ENCODE measurements at regions not wholly inside any gene's neighbourhood (a gene's known extent, or its start where the extent isn't known, plus 50 kb on each side); places are given as distances from the start of the nearest gene placed in this dataset.

DNA sequence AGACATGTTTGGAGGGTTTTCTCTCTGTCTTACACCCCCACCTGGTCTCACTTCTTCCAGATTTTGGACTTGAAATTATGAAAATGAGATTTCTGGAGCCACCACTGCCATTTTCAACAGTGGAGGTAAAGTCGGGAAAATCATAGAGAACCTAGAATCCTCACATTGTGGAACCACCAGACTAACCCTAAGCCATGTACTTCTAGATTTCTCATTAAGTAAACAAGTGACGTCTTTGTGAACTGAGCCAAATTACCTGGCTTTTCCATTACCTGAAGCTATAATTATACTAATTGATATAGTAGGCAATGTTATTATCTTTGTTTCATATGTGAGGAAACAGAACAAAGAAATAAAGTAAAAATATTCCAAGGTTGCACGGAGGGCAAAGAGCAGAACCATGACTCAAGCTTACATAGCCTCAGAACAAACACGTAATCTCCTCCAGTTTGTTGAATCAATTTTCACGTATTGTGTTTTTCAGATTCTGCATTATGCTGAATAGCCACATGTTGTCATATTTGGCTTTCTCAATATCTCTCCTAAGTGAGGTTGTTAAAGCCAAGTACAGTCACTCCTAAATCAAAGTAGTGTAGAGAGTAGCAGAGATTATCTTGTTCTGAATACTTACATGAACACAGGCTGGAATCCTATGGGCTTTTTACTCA lies 101.3 kb upstream of the CMC1 start (continued):
- TF ChIP-seq, protein P1, sequence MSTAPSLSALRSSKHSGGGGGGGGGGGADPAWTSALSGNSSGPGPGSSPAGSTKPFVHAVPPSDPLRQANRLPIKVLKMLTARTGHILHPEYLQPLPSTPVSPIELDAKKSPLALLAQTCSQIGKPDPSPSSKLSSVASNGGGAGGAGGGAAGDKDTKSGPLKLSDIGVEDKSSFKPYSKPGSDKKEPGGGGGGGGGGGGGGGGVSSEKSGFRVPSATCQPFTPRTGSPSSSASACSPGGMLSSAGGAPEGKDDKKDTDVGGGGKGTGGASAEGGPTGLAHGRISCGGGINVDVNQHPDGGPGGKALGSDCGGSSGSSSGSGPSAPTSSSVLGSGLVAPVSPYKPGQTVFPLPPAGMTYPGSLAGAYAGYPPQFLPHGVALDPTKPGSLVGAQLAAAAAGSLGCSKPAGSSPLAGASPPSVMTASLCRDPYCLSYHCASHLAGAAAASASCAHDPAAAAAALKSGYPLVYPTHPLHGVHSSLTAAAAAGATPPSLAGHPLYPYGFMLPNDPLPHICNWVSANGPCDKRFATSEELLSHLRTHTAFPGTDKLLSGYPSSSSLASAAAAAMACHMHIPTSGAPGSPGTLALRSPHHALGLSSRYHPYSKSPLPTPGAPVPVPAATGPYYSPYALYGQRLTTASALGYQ (CRISPR knock-in tag; IDR thresholded peaks at IDR 0.05): no peak
- no peak for TF ChIP-seq KLF9 (CRISPR knock-in tag; IDR thresholded peaks at IDR 0.05; ENCODE audit: low read depth)
- peak; percentile 43; the same call in 1 of the 2 replicates for TF ChIP-seq ELF3 (CRISPR knock-in tag; IDR thresholded peaks at IDR 0.05)
- TF ChIP-seq, protein P2, sequence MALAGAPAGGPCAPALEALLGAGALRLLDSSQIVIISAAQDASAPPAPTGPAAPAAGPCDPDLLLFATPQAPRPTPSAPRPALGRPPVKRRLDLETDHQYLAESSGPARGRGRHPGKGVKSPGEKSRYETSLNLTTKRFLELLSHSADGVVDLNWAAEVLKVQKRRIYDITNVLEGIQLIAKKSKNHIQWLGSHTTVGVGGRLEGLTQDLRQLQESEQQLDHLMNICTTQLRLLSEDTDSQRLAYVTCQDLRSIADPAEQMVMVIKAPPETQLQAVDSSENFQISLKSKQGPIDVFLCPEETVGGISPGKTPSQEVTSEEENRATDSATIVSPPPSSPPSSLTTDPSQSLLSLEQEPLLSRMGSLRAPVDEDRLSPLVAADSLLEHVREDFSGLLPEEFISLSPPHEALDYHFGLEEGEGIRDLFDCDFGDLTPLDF (CRISPR knock-in tag; IDR thresholded peaks at IDR 0.05): no peak
- TF ChIP-seq, protein P3, sequence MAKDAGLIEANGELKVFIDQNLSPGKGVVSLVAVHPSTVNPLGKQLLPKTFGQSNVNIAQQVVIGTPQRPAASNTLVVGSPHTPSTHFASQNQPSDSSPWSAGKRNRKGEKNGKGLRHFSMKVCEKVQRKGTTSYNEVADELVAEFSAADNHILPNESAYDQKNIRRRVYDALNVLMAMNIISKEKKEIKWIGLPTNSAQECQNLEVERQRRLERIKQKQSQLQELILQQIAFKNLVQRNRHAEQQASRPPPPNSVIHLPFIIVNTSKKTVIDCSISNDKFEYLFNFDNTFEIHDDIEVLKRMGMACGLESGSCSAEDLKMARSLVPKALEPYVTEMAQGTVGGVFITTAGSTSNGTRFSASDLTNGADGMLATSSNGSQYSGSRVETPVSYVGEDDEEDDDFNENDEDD (CRISPR knock-in tag; IDR thresholded peaks at IDR 0.05; ENCODE audit: borderline replicate concordance): no peak
- TF ChIP-seq SP1 (IDR thresholded peaks at IDR 0.05): no peak
- no peak for TF ChIP-seq SP1 (CRISPR knock-in tag; IDR thresholded peaks at IDR 0.05)
- no peak for TF ChIP-seq ZNF772 (CRISPR knock-in tag; IDR thresholded peaks at IDR 0.05)
- no peak for TF ChIP-seq CAMTA2 (CRISPR knock-in tag; IDR thresholded peaks at IDR 0.05; ENCODE audit: borderline replicate concordance)
- TF ChIP-seq, protein P4, sequence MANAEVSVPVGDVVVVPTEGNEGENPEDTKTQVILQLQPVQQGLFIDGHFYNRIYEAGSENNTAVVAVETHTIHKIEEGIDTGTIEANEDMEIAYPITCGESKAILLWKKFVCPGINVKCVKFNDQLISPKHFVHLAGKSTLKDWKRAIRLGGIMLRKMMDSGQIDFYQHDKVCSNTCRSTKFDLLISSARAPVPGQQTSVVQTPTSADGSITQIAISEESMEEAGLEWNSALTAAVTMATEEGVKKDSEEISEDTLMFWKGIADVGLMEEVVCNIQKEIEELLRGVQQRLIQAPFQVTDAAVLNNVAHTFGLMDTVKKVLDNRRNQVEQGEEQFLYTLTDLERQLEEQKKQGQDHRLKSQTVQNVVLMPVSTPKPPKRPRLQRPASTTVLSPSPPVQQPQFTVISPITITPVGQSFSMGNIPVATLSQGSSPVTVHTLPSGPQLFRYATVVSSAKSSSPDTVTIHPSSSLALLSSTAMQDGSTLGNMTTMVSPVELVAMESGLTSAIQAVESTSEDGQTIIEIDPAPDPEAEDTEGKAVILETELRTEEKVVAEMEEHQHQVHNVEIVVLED (CRISPR knock-in tag; IDR thresholded peaks at IDR 0.05; ENCODE audit: borderline replicate concordance): no peak
- TF ChIP-seq ASH2L (IDR thresholded peaks at IDR 0.05; ENCODE audit: insufficient read length, low read depth, low read length): no peak
- TF ChIP-seq MED1 (CRISPR knock-in tag; IDR thresholded peaks at IDR 0.05): peak; percentile 45; the same call in 1 of the 2 replicates
- TF ChIP-seq BHLHE40 (IDR thresholded peaks at IDR 0.05; ENCODE audit: low read length): no peak
- peak; percentile 65; the same call in 1 of the 2 replicates for TF ChIP-seq SALL1 (CRISPR knock-in tag; IDR thresholded peaks at IDR 0.05)
- no peak for TF ChIP-seq KAT2B (IDR thresholded peaks at IDR 0.05; ENCODE audit: borderline replicate concordance, low read depth, low read length)
- peak; percentile 53; the same call in 1 of the 2 replicates for TF ChIP-seq FOXK1 (CRISPR knock-in tag; IDR thresholded peaks at IDR 0.05; ENCODE audit: borderline replicate concordance, low read depth)
- TF ChIP-seq ELF1 (CRISPR knock-in tag; IDR thresholded peaks at IDR 0.05): no peak
- no peak for TF ChIP-seq NR1H2 (CRISPR knock-in tag; IDR thresholded peaks at IDR 0.05; ENCODE audit: borderline replicate concordance, low read depth)
- no peak for TF ChIP-seq RAD21 (CRISPR knock-in tag; IDR thresholded peaks at IDR 0.05)
- TF ChIP-seq ZFP36 (IDR thresholded peaks at IDR 0.05; ENCODE audit: borderline replicate concordance, low read depth, low read length, partially characterized antibody): no peak

Measured in HepG2 (cell line).